Mesodermal cell (in vitro differentiated cells): ENCODE measurements at regions not wholly inside any gene's neighbourhood (a gene's known extent, or its start where the extent isn't known, plus 50 kb on each side); places are given as distances from the start of the nearest gene placed in this dataset.
"Not testable (repeated sequence)": the region's sequence is repeated elsewhere in the genome, so short reads cannot be mapped to it uniquely, and the experiment has no call there.

Source experiments
- H3K27ac ChIP-seq: 2 replicates; pipeline ENCODE4 v1.7.0; 2013; ENCODE audit warnings: mild to moderate bottlenecking, low read depth, low read length, moderate library complexity; ENCODE audit not compliant: severe bottlenecking
- H3K36me3 ChIP-seq: 2 replicates; pipeline ENCODE4 v1.7.1; 2013; ENCODE audit warnings: mild to moderate bottlenecking, low read length, moderate library complexity; ENCODE audit not compliant: control insufficient read depth, insufficient read depth
- H3K4me1 ChIP-seq: one replicate; pipeline ENCODE4 v1.7.1; 2013; ENCODE audit warnings: mild to moderate bottlenecking, low read length; ENCODE audit not compliant: insufficient read depth, control insufficient read depth, poor library complexity, severe bottlenecking
- H3K4me3 ChIP-seq: 2 replicates; pipeline ENCODE4 v1.7.0; 2013; ENCODE audit warnings: low read length, control low read depth, mild to moderate bottlenecking; ENCODE audit not compliant: insufficient read depth, poor library complexity, severe bottlenecking; ENCODE audit errors: extremely low read depth
- H3K9me3 ChIP-seq: 2 replicates; pipeline ENCODE4 v1.7.1; 2013; ENCODE audit warnings: mild to moderate bottlenecking, low read length, moderate library complexity; ENCODE audit not compliant: control insufficient read depth
- WGBS, 2 experiments: methylation state at CpG; one replicate each; pipeline ENCODE4 v1.1.5; 2013; ENCODE audit warnings: missing lambda C conversion rate in 2 of 2; ENCODE audit not compliant: insufficient coverage in 2 of 2; 5-methylcytosine and 5-hydroxymethylcytosine counted together

DNA sequence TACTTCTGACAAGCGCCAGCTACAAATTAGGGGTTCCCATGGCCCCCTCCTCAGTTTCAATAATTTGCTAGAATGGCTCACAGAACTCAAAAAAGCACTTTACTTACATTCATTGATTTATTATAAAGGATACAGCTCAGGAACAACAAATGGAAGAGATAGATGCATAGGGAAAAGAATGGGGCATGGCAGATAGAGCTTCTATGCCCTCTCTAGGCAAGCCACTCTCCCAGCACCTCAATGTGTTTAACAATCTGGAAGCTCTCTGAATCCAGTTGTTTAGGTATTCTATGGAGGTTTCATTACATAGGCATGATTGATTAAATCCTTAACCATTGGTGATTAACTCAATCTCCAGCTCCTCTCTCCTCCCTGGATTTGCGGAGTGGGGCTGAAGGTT is 184.5 kb upstream of the DAAM1 start:
- Histone ChIP-seq H3K27ac (no peak overlapping the region), H3K9me3 (peaks cover 4% of the 10 kb centered on the region), H3K4me1 (no peaks in the 10 kb centered on the region), H3K4me3 (no peak overlapping the region), H3K36me3 (no peaks in the 10 kb centered on the region)
- 89 to 100% methylated on average over 1 to 2 of the region's 2 CpGs for WGBS, 2 experiments

DNA sequence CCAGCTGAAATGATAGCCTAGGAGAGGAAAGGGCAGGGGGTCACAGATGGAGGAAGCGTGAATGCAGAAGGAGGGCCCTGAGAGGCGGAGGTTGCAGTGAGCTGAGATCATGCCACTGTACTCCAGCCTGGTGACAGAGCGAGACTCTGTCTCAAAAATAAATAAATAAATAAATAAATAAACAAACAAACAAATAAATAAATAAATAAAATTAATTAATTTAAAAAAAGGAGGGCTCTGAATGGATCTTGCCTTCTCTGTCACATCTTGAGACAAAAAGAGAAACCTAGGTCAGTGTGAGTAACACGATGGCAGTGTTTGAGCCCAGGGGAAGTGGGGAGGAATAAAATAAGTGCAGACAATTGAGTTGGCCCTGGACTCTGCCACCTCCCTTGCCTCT is 182.3 kb upstream of the DAAM1 start:
- WGBS, 2 experiments: 100% methylated on average over 2 of the region's 4 CpGs; no CpG with 5 or more reads in 1 of the 2 experiments
- H3K9me3 ChIP-seq, H3K4me3 ChIP-seq, H3K4me1 ChIP-seq, H3K27ac ChIP-seq, H3K36me3 ChIP-seq: not testable (repeated sequence)

DNA sequence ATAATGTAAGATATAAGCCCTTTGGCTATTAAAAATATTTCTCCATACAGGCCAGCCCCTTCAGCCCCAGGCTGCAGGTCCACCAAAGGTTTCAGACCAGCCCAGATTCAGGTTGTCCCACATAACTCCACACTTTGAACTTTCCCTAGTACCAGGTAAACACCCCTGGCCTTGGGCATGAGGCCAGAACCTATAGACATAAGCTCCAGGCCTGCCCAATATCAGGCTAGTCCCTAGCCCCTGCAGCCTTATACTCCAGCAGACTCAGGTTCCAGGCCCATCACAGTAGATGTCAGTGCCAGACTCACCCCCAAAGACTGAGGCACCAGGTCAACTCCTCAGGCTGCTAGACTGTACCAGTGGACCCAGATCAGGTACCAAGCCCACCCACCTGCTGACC is 178.5 kb upstream of the DAAM1 start:
- no peaks in the 10 kb centered on the region for H3K36me3 ChIP-seq
- H3K9me3 ChIP-seq: peaks cover 8% of the 10 kb centered on the region

DNA sequence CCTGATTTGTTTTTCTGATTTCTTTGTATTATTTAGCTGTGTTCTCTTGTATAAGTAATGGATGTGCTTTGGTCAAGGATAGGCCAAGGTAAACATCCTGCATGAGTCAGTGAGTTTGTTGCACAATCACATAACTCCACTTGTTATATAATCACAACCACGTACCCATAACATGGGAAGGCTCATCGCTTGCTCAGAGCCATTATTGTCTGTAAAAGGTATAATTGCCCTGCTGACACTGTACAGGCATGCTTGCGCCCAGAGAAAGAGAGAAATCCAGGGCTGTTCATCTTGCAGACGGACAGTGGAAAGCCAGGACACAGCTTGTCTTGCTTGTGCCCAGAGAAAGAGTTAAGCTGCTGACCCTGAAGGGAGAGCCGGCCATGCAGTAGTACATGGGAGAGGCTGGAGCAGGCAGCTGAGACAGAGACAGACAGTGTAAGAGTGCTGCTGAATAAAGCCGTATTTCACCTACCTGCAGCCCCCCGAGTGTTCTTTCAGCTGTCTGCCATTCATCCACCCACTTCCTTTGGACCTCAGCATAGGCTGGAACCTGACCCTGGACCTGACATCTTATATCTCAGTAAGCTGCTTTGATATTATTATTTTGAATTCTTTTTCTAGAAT is 174.7 kb upstream of the DAAM1 start:
- no peak overlapping the region for H3K27ac ChIP-seq
- H3K36me3 ChIP-seq: no peaks in the 10 kb centered on the region
- no peaks in the 10 kb centered on the region for H3K4me1 ChIP-seq
- peaks cover 4% of the 10 kb centered on the region for H3K9me3 ChIP-seq
- H3K4me3 ChIP-seq: no peak overlapping the region
- WGBS, 2 experiments: 95 to 97% methylated on average over 3 to 5 of the region's 7 CpGs

More for the DNA sequence above, 178.5 kb upstream of the DAAM1 start:
- Histone ChIP-seq H3K4me3 (no peak overlapping the region), H3K27ac (no peak overlapping the region), H3K4me1 (no peaks in the 10 kb centered on the region)

DNA sequence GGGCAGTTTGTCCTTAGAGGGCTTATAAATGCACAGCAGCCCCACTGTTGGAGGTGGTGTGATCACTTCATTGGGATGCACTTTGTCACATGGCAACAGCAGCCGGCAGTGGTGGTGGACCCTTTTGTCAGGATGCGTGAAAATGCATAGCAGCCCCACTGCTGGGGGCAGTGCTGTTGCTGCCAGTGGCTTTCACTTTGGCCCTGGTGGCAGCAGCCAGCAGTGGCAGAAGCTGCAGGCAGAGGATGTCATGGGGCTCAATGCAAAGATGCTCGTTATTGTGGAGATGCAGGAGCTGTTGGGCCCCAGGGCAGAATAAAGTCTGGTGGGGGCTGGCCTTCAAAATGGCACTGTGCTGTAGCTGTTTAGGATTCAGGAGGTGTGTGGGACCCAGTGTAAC is 173.0 kb upstream of the DAAM1 start:
- H3K4me3 ChIP-seq: no peak overlapping the region
- H3K36me3 ChIP-seq: no peaks in the 10 kb centered on the region
- no peak overlapping the region for H3K27ac ChIP-seq
- H3K4me1 ChIP-seq: no peaks in the 10 kb centered on the region
- 63 to 72% methylated on average over 3 of the region's 3 CpGs for WGBS, 2 experiments
- H3K9me3 ChIP-seq: peaks cover 4% of the 10 kb centered on the region

DNA sequence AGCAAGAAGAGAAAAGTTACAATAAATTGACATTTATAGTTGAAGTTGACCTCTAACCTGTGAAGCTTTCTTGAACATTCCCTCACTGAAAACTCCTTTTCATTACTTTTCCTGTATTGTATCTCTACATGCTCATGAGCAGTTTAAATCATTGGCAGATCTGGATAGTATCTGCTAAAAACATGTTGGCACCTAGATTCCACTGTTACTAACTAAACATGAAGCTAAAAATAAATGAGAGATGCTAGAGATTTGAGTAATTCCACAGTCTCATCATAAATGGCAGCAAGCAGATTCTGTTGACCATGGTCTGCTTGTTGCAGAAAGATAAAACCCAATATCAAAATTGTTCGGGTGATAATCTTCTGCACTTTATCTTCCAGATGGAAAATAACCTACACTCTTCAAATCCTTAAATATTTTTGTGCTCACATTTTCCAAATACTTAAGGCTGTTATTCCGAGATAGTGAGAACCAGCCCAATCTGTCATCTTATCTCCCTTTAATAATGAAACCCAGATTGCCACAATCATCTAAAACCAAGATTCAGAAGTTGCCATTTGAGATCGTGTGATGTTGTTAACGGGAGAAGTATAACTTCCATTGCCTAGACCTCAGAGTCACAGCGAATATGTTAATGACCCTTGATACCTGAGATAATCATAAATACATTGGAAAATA is 171.0 kb upstream of the DAAM1 start:
- H3K4me3 ChIP-seq: no peak overlapping the region
- WGBS, 2 experiments: 90 to 92% methylated on average over 2 of the region's 5 CpGs
- no peaks in the 10 kb centered on the region for H3K4me1 ChIP-seq

DNA sequence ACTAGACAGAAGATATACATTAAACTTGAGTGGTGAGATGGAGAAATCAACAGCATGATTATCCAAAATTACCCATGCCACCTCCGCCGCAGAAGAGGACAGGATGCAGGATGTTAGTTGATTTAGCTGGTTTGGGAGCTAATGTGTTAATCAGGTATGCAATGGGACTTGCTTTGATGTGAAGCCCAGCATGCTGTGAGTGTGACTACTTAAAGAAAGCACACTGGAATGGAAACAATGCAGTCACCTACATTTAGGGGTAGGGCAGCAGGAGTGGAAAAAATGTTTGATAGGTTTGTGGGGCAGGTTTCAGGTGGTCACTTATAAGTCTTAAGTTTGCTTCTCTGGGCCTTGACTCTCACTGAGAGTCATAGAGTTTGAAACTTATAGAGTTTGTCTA is 170.0 kb upstream of the DAAM1 start:
- no peaks in the 10 kb centered on the region for H3K9me3 ChIP-seq
- H3K4me3 ChIP-seq: no peak overlapping the region
- H3K36me3 ChIP-seq: no peaks in the 10 kb centered on the region
- no peaks in the 10 kb centered on the region for H3K4me1 ChIP-seq
- no peak overlapping the region for H3K27ac ChIP-seq
- WGBS, 2 experiments: 70% methylated on average over 2 of the region's 2 CpGs; no CpG with 5 or more reads in 1 of the 2 experiments

More for the DNA sequence above, 171.0 kb upstream of the DAAM1 start:
- Histone ChIP-seq H3K27ac (no peak overlapping the region), H3K36me3 (no peaks in the 10 kb centered on the region), H3K9me3 (peaks cover 3% of the 10 kb centered on the region)

DNA sequence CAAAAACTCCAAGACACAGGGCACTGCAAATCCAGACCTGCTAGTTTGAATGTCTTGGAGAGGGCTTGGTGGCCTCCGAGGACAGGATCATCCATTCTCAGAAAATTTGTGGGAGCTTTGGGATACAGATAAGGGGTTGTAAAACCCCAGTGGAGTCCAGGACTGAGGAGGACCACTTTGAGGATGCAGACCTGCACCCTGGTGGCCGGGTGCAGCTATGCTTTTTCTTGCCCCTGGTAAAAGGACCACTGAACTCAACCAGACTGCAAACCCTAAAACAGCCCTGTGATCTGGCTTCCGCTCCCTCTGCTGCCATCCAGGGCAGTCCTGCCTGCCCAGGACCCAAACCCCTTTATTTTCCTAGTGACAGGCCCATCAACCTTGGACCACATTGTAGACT is 169.5 kb upstream of the DAAM1 start:
- no peaks in the 10 kb centered on the region for H3K9me3 ChIP-seq
- no peaks in the 10 kb centered on the region for H3K4me1 ChIP-seq
- no peak overlapping the region for H3K4me3 ChIP-seq
- WGBS, 2 experiments: 42 to 72% methylated on average over 2 to 3 of the region's 3 CpGs
- H3K27ac ChIP-seq: no peak overlapping the region
- no peaks in the 10 kb centered on the region for H3K36me3 ChIP-seq

DNA sequence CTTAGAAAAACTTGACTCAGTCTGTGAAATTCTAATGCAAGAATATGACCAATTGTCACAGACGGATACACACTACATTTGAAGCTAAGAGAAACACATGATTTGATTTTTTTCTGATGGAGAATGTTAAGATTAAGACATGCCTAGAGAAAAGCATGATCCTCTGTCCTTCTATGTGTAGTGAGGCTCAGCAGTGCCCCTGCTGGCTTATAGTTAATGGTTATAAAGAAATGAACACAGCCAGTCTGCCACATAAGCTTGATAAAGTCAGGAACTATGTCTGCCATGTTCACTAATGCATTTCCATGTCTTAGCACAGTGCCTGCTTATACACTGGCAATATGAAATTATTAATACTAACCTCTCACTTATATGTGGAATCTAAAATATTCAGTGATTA is 168.1 kb upstream of the DAAM1 start:
- WGBS, 2 experiments: no CpG with 5 or more reads among the region's 1 CpG
- no peaks in the 10 kb centered on the region for H3K4me1 ChIP-seq
- H3K27ac ChIP-seq: no peak overlapping the region
- H3K9me3 ChIP-seq: no peaks in the 10 kb centered on the region
- no peaks in the 10 kb centered on the region for H3K36me3 ChIP-seq
- H3K4me3 ChIP-seq: no peak overlapping the region

DNA sequence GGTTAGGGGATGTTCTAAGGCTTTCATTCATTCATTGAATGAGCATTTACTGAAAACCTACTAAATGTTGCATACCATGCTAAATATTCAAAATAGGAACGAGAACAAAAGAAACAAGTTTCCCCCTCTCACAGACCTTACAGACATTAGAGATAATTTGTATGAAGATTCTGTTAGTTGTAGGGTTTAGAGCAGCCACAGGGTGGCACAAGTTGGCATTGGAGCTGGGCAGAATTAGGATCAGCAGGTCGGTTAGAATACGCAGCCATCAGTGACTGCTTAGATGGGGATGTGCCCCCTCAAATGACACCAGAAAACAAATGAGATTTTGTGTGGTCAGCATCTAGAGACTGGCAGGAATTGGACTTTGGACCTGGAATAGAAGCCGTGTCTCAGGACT is 166.3 kb upstream of the DAAM1 start:
- WGBS, 2 experiments: 81 to 83% methylated on average over 3 of the region's 4 CpGs
- H3K36me3 ChIP-seq: no peaks in the 10 kb centered on the region
- no peaks in the 10 kb centered on the region for H3K9me3 ChIP-seq

DNA sequence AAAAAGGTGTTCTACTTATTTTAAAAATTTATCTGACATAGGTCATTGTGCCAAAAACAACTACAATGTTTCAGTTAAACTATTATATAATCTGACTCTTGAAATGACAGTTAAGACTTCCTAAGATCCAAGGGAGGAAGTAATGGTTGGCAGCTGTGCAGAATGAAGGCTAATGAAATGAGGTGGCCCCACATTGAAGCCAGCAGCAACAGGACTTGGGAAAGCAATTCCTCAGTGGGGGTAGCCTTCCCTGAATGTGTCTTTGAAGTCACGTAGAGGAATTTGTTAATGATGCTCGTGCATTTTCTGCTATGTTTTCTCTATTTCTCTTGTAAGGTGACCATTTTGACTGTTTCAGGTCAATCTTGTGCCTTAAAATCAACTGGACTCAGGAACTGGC is 162.4 kb upstream of the DAAM1 start:
- Histone ChIP-seq H3K36me3 (no peaks in the 10 kb centered on the region), H3K27ac (no peak overlapping the region), H3K4me1 (no peaks in the 10 kb centered on the region), H3K4me3 (no peak overlapping the region), H3K9me3 (no peaks in the 10 kb centered on the region)
- 75 to 94% methylated on average over 2 of the region's 2 CpGs for WGBS, 2 experiments

More for the DNA sequence above, 166.3 kb upstream of the DAAM1 start:
- H3K27ac ChIP-seq: no peak overlapping the region
- H3K4me1 ChIP-seq: no peaks in the 10 kb centered on the region
- no peak overlapping the region for H3K4me3 ChIP-seq
